Activated T-helper 2 cell treated with anti-CD3 and anti-CD28 coated beads, Interferon-gamma antibody, Interleukin-2, Interleukin-4, amounts not matched to agents 10 μg/mL and 5 μg/mL and 100 μg/mL, durations not matched to agents 14 hours and 24 hours and 36 hours (primary cell): ENCODE measurements at regions not wholly inside any gene's neighbourhood (a gene's known extent, or its start where the extent isn't known, plus 50 kb on each side); places are given as distances from the start of the nearest gene placed in this dataset.

Experiments used
- DNase-seq: peaks from one replicate; pipeline ENCODE4 v3.0.0; 2021; ENCODE audit warnings: low spot score
- H3K27ac Mint-ChIP-seq: one replicate; pipeline ENCODE4 v1.8.0; 2021; ENCODE audit warnings: mixed read lengths
- H3K27me3 Mint-ChIP-seq: one replicate; pipeline ENCODE4 v1.8.0; 2021; ENCODE audit warnings: low read depth, mixed read lengths
- H3K36me3 Mint-ChIP-seq: one replicate; pipeline ENCODE4 v1.8.0; 2021; ENCODE audit warnings: low read depth, mixed read lengths
- H3K4me1 Mint-ChIP-seq: one replicate; pipeline ENCODE4 v1.8.0; 2021; ENCODE audit warnings: low read depth, mixed read lengths
- H3K4me3 Mint-ChIP-seq: one replicate; pipeline ENCODE4 v1.8.0; 2021; ENCODE audit warnings: low read depth, mild to moderate bottlenecking, moderate library complexity, mixed read lengths
- H3K9me3 Mint-ChIP-seq: one replicate; pipeline ENCODE4 v1.8.0; 2021; ENCODE audit warnings: mixed read lengths
- intact Hi-C: fragments of 100-400 bp; cut with micrococcal nuclease; formaldehyde crosslinking; loops from one replicate; pipeline ENCODE4 v1.15.1; 2023

GRCh38 chr5:99694884-99695283 lies 766.1 kb upstream of the CHD1 start:
- H3K36me3 Mint-ChIP-seq, result no peaks in the 10 kb centered on the region
- H3K27me3 Mint-ChIP-seq, result no peaks in the 10 kb centered on the region
- no peak overlapping the region for H3K4me3 Mint-ChIP-seq
- no peak overlapping the region for H3K27ac Mint-ChIP-seq
- H3K4me1 Mint-ChIP-seq, result no peaks in the 10 kb centered on the region
- H3K9me3 Mint-ChIP-seq, result peaks cover 3% of the 10 kb centered on the region
- no peak for DNase-seq
- intact Hi-C loops, result no loop called here

GRCh38 chr5:99686538-99686937 lies 757.7 kb upstream of the CHD1 start:
- Mint-ChIP-seq H3K36me3 (no peaks in the 10 kb centered on the region), H3K9me3 (peaks cover 5% of the 10 kb centered on the region), H3K27ac (no peak overlapping the region), H3K4me1 (no peaks in the 10 kb centered on the region), H3K4me3 (no peak overlapping the region), H3K27me3 (no peaks in the 10 kb centered on the region)
- intact Hi-C loops, result no loop called here
- no peak for DNase-seq

- Mint-ChIP-seq H3K27me3 (no peaks in the 10 kb centered on the region), H3K36me3 (no peaks in the 10 kb centered on the region), H3K27ac (no peak overlapping the region), H3K9me3 (peaks cover 3% of the 10 kb centered on the region), H3K4me1 (no peaks in the 10 kb centered on the region), H3K4me3 (no peak overlapping the region)
- DNase-seq, result no peak
- intact Hi-C loops, result no loop called here
Measured at GRCh38 chr5:99675974-99676373, 747.2 kb upstream of the CHD1 start.

GRCh38 chr5:99674101-99674500 lies 745.3 kb upstream of the CHD1 start:
- Mint-ChIP-seq H3K27ac (no peak overlapping the region), H3K4me1 (no peaks in the 10 kb centered on the region), H3K27me3 (no peaks in the 10 kb centered on the region), H3K4me3 (no peak overlapping the region), H3K36me3 (no peaks in the 10 kb centered on the region), H3K9me3 (peaks cover 3% of the 10 kb centered on the region)
- intact Hi-C loops, result no loop called here
- DNase-seq, result no peak

DNA sequence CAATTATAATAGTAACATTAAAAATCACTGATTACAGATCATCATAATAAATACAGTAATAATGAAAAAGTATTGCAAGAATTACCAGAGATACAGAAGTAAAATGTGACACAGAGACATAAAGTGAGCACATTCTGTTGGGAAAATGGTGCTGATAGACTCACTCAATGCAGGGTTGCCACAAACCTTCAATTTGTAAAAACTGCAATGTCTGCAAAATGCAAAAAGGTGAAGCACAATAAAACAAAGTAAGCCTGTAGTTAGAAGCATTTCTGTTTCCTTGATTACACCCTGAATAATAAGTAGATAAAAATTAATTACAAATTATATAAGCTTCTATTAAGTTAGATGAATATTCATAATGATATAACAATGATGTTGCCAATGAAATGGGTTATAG lies 736.2 kb upstream of the CHD1 start:
- intact Hi-C loops, result no loop called here
- DNase-seq, result no peak
- Mint-ChIP-seq H3K4me3 (no peak overlapping the region), H3K4me1 (no peaks in the 10 kb centered on the region), H3K9me3 (no peaks in the 10 kb centered on the region), H3K36me3 (no peaks in the 10 kb centered on the region), H3K27ac (no peak overlapping the region), H3K27me3 (no peaks in the 10 kb centered on the region)

- H3K9me3 Mint-ChIP-seq, result peaks cover 3% of the 10 kb centered on the region
- DNase-seq, result no peak
- no peak overlapping the region for H3K4me3 Mint-ChIP-seq
- H3K36me3 Mint-ChIP-seq, result no peaks in the 10 kb centered on the region
- intact Hi-C loops, result no loop called here
- H3K27ac Mint-ChIP-seq, result no peak overlapping the region
- no peaks in the 10 kb centered on the region for H3K27me3 Mint-ChIP-seq
- no peaks in the 10 kb centered on the region for H3K4me1 Mint-ChIP-seq
Measured at GRCh38 chr5:99651298-99651697, 722.5 kb upstream of the CHD1 start.

GRCh38 chr5:99646011-99646647 lies 717.3 kb upstream of the CHD1 start:
- no peak overlapping the region for H3K4me3 Mint-ChIP-seq
- H3K27me3 Mint-ChIP-seq, result no peaks in the 10 kb centered on the region
- no peaks in the 10 kb centered on the region for H3K9me3 Mint-ChIP-seq
- no peak overlapping the region for H3K27ac Mint-ChIP-seq
- no peaks in the 10 kb centered on the region for H3K36me3 Mint-ChIP-seq
- intact Hi-C loops, result no loop called here
- no peak for DNase-seq
- no peaks in the 10 kb centered on the region for H3K4me1 Mint-ChIP-seq

- Mint-ChIP-seq H3K4me1 (no peaks in the 10 kb centered on the region), H3K4me3 (no peak overlapping the region), H3K36me3 (no peaks in the 10 kb centered on the region), H3K9me3 (no peaks in the 10 kb centered on the region), H3K27ac (no peak overlapping the region), H3K27me3 (no peaks in the 10 kb centered on the region)
- DNase-seq, result no peak
- intact Hi-C loops, result no loop called here
Measured at GRCh38 chr5:99644822-99645221, 716.0 kb upstream of the CHD1 start.

DNA sequence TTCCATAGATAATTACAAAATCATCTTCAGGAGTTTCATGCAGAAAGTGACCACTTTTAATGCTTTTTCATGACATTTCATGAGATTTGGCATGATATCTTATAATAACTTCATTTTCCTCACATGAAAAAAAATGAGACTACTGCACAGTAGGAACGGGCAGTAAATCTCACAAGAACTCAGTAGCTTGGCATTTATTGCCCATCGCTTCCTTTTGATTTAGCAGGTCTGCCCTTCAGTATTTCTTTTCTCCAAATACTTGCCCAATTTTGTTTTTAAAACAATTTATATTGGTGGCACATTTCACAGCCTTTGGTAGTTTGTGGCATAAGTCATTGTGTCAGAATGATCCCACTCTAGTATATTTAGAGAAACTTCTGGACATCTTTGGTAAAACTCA lies 711.8 kb upstream of the CHD1 start:
- no peak for DNase-seq
- Mint-ChIP-seq H3K27ac (no peak overlapping the region), H3K9me3 (no peaks in the 10 kb centered on the region), H3K4me3 (no peak overlapping the region), H3K27me3 (no peaks in the 10 kb centered on the region), H3K4me1 (no peaks in the 10 kb centered on the region), H3K36me3 (no peaks in the 10 kb centered on the region)
- intact Hi-C loops, result no loop called here

- no peaks in the 10 kb centered on the region for H3K27me3 Mint-ChIP-seq
- H3K4me1 Mint-ChIP-seq, result no peaks in the 10 kb centered on the region
- no peaks in the 10 kb centered on the region for H3K9me3 Mint-ChIP-seq
- H3K36me3 Mint-ChIP-seq, result no peaks in the 10 kb centered on the region
- DNase-seq, result no peak
- intact Hi-C loops, result no loop called here
- H3K4me3 Mint-ChIP-seq, result no peak overlapping the region
- no peak overlapping the region for H3K27ac Mint-ChIP-seq
Measured at GRCh38 chr5:99639905-99640304, 711.1 kb upstream of the CHD1 start.

GRCh38 chr5:99636663-99637062 lies 707.9 kb upstream of the CHD1 start:
- no peak for DNase-seq
- no peaks in the 10 kb centered on the region for H3K4me1 Mint-ChIP-seq
- intact Hi-C loops, result no loop called here
- H3K9me3 Mint-ChIP-seq, result peaks cover 4% of the 10 kb centered on the region
- H3K27me3 Mint-ChIP-seq, result no peaks in the 10 kb centered on the region
- H3K36me3 Mint-ChIP-seq, result no peaks in the 10 kb centered on the region
- no peak overlapping the region for H3K27ac Mint-ChIP-seq
- no peak overlapping the region for H3K4me3 Mint-ChIP-seq

DNA sequence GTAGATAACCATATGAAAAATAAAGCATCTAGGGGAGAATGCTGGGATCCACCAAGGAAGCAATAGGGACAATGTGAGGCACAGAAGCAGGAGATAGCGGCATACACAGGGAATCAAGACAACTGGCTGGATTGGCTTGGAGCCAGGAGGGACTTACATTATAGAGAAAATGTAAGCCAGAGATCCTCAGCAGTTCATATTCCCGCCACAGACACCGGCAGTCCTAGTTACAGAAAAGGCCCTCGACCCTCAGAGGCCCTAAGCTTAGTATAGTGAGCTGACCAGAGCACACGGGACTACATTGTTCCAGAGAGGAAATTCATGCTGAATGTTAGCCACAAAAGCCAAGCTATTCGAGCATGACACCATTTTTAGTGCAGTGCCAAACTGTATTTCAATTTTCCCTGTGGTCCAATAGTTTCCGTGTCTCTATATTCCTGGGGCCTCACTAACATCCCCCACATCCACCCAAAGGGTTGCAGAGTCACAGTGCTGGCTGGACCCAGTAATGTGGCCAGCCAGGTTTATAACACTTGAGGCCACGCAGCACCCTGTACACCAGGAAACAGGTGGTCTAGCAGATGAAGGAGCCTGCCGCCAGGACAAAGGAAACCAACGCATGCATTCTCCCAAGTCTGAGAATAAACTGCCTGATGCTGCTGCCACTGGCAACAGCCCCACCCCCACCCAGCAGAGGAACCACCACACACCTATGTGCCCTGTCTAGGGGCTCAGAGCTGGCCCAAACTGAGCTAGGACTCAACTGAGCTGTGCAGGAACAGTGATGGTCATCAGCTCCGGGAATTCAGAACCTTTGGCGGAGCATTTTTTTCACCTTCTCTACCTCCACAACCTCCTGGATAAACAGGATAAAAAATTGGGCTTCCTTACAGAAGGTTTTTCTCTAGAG lies 693.2 kb upstream of the CHD1 start:
- Mint-ChIP-seq H3K27ac (no peak overlapping the region), H3K36me3 (no peaks in the 10 kb centered on the region), H3K9me3 (peaks cover 4% of the 10 kb centered on the region), H3K4me1 (no peaks in the 10 kb centered on the region), H3K4me3 (no peak overlapping the region), H3K27me3 (no peaks in the 10 kb centered on the region)
- intact Hi-C loops, result no loop called here
- no peak for DNase-seq

- DNase-seq, result no peak
- H3K36me3 Mint-ChIP-seq, result no peaks in the 10 kb centered on the region
- no peaks in the 10 kb centered on the region for H3K4me1 Mint-ChIP-seq
- H3K27ac Mint-ChIP-seq, result no peak overlapping the region
- no peaks in the 10 kb centered on the region for H3K27me3 Mint-ChIP-seq
- H3K4me3 Mint-ChIP-seq, result no peak overlapping the region
- intact Hi-C loops, result no loop called here
- no peaks in the 10 kb centered on the region for H3K9me3 Mint-ChIP-seq
Measured at GRCh38 chr5:99617335-99617734, 688.5 kb upstream of the CHD1 start.
